GM06990 (cell line): ENCODE measurements at regions not wholly inside any gene's neighbourhood (a gene's known extent, or its start where the extent isn't known, plus 50 kb on each side); places are given as distances from the start of the nearest gene placed in this dataset.

Experiments used
- DNase-seq: peaks from one replicate; pipeline ENCODE4 v3.0.0-alpha.2; 2011; ENCODE audit not compliant: insufficient read length; ENCODE audit errors: extremely low read depth
- H3K27me3 ChIP-seq: replicated peaks from 2 replicates; pipeline ENCODE4 v1.6.0; 2011; ENCODE audit warnings: low read length; ENCODE audit not compliant: control insufficient read depth, insufficient read depth
- H3K36me3 ChIP-seq: 2 replicates; pipeline ENCODE4 v1.5.1; 2011; ENCODE audit warnings: low read length; ENCODE audit not compliant: control insufficient read depth, insufficient read depth
- H3K4me3 ChIP-seq: replicated peaks from 2 replicates; pipeline ENCODE4 v1.5.1; 2011; ENCODE audit warnings: low read depth, mild to moderate bottlenecking, control low read depth, low read length
- CTCF ChIP-seq: IDR thresholded peaks from 2 replicates; pipeline ENCODE4 v1.5.1; 2011; ENCODE audit warnings: low read length, control low read depth, mild to moderate bottlenecking, inconsistent platforms; ENCODE audit not compliant: insufficient read depth, poor library complexity, severe bottlenecking

GRCh38 chr1:114208714-114209113 is 55.0 kb upstream of the SYT6 start:
- Histone ChIP-seq H3K4me3 (no peak overlapping the region), H3K36me3 (no peaks in the 10 kb centered on the region), H3K27me3 (peaks cover 3% of the 10 kb centered on the region; the same call in 1 of the 2 replicates)
- no peak for TF ChIP-seq CTCF
- no peak for DNase-seq

DNA sequence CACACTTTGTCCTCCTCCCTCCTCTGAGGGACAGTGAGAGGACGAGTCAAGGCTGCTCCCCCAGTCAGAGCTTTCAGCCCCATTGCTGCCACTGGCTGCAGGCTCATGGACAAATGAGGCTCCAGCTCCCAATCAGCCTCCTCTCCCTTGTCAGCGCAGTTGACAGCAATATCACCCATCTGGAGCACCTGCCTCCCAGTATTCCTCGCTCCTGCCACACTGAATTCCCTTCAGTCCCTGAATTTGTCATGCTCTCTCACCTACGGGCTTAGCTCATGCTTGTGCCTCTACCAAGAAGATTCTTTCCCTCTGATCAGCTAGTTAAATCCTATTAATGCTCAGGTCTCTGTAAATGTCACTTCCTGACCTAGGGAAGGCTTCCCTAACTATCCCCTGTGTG is 54.4 kb upstream of the SYT6 start:
- no peak for TF ChIP-seq CTCF
- DNase-seq: no peak
- H3K27me3 ChIP-seq: peaks cover 3% of the 10 kb centered on the region; the same call in 1 of the 2 replicates
- H3K4me3 ChIP-seq: no peak overlapping the region
- no peaks in the 10 kb centered on the region for H3K36me3 ChIP-seq

DNA sequence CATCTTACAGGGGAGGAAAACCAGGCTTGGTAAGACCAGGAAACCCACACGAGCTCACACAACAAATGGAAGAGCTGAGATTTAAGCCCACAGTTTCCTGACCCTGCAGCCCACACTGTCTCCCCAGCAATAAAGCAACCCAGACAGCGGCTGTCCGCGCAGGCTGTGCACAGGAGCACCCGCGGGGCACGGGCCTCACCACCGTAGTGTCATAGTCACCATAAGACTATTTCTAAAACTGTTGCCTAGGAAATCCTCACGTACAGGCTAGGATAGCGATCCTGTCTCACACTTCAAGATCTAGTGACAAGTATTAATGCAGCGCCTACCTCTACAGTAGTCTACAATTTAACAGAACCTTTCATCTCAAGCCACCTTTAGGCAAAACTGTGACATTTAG is 54.0 kb upstream of the SYT6 start:
- no peak for DNase-seq
- TF ChIP-seq CTCF: no peak
- Histone ChIP-seq H3K4me3 (no peak overlapping the region), H3K27me3 (peaks cover 3% of the 10 kb centered on the region; the same call in 1 of the 2 replicates), H3K36me3 (no peaks in the 10 kb centered on the region)

DNA sequence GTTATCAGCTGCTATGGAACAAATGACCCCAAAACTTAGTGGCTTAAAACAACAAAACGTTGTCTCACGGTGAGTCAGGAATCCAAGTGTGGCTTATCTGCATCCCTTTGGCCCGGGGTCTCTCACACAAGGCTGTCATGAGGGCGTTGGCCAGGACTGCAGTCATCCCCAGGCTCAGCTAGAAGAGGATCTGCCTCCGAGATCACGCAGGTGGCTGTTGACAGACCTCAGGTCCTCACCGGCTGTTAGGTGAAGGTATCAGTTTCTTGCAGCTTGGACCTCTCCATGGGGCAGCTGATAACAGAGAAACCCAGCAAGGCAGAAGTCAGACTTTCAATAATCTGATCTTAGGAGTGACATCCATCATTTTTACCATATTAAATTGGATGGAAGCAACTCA is 52.7 kb upstream of the SYT6 start:
- no peaks in the 10 kb centered on the region for H3K36me3 ChIP-seq
- H3K4me3 ChIP-seq: no peak overlapping the region
- DNase-seq: no peak
- peaks cover 3% of the 10 kb centered on the region; the same call in 1 of the 2 replicates for H3K27me3 ChIP-seq
- no peak for TF ChIP-seq CTCF

- H3K36me3 ChIP-seq: no peaks in the 10 kb centered on the region
- no peak for DNase-seq
- 0 out of 2 replicates have a peak, but pooled peaks cover 4% of the 10 kb centered on the region for H3K27me3 ChIP-seq
- no peak overlapping the region for H3K4me3 ChIP-seq
- TF ChIP-seq CTCF: no peak
Measured at GRCh38 chr1:114203595-114204128, 50.0 kb upstream of the SYT6 start.
